ENCODE measurements at regions not wholly inside any gene's neighbourhood (a gene's known extent, or its start where the extent isn't known, plus 50 kb on each side); places are given as distances from the start of the nearest gene placed in this dataset.

DNA sequence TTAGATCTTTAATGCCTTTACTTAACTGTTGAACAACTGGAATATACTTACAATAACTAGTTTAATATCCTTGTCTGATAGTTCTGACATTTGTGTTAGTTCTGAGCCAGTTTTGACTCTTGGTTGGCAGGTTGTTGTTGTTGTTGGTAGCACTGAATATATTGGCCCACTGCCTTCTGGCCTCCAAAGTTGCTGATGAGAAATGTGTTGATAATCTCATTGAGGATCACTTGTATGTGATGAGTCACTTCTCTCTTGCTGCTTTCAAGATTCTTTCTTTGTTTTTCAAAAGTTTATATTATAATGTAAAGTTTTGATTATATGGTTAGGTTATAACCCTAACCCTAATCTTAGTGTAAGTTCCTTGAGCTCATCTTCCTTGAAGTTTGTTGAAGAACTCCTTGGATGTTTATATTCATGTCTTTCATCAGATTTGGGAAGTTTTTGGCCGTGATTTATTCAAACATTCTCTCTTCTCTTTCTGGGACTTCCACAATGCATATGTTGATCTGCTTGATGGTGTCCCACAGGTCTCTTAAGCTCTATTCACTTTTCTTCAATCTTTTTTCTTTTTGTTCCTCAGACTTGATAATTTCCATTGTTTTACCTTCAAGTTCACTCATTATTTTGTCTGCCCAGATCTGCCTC is 149.7 kb downstream of the FGF18 start:
- intact Hi-C loops (cut with micrococcal nuclease; ENCODE audit: unreplicated experiment): no loop called here
- H3K4me1 ChIP-seq (ENCODE audit: insufficient read depth, low read length, poor library complexity, severe bottlenecking): no peaks in the 10 kb centered on the region
- POLR2A ChIA-PET: no interaction called here
- CTCF ChIA-PET (ENCODE audit: unreplicated experiment): no interaction called here
- no peaks in the 10 kb centered on the region for H3K79me2 ChIP-seq (ENCODE audit: insufficient read depth, low read depth, low read length)
- H3K9me2 ChIP-seq (ENCODE audit: insufficient read depth, low read length): no peaks in the 10 kb centered on the region
- no peak overlapping the region for H3K4me2 ChIP-seq (ENCODE audit: low read length)
- no TSS peak for BruUV-seq (replicated peaks)
- no peaks in the 10 kb centered on the region for H3K9me3 ChIP-seq (ENCODE audit: low read length)
- TF ChIP-seq, protein P1, sequence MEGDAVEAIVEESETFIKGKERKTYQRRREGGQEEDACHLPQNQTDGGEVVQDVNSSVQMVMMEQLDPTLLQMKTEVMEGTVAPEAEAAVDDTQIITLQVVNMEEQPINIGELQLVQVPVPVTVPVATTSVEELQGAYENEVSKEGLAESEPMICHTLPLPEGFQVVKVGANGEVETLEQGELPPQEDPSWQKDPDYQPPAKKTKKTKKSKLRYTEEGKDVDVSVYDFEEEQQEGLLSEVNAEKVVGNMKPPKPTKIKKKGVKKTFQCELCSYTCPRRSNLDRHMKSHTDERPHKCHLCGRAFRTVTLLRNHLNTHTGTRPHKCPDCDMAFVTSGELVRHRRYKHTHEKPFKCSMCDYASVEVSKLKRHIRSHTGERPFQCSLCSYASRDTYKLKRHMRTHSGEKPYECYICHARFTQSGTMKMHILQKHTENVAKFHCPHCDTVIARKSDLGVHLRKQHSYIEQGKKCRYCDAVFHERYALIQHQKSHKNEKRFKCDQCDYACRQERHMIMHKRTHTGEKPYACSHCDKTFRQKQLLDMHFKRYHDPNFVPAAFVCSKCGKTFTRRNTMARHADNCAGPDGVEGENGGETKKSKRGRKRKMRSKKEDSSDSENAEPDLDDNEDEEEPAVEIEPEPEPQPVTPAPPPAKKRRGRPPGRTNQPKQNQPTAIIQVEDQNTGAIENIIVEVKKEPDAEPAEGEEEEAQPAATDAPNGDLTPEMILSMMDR (conservative IDR thresholded peaks at IDR 0.05; ENCODE audit: low read length): no peak
- TF ChIP-seq EZH2phosphoT487 (IDR thresholded peaks at IDR 0.05; ENCODE audit: borderline replicate concordance, low read depth, low read length): no peak
- H3K4me3 ChIP-seq (ENCODE audit: low read depth, low read length, poor library complexity, severe bottlenecking): no peak overlapping the region
- no peak overlapping the region for H3K27ac ChIP-seq (ENCODE audit: low read depth, low read length, poor library complexity, severe bottlenecking)
- no peak overlapping the region for H2AFZ ChIP-seq (ENCODE audit: low read length)
- H3K36me3 ChIP-seq (ENCODE audit: insufficient read depth, low read length): no peaks in the 10 kb centered on the region
- H4K20me1 ChIP-seq (ENCODE audit: insufficient read depth, low read length): no peaks in the 10 kb centered on the region
- DNase-seq (ENCODE audit: low spot score): no peak

DNA sequence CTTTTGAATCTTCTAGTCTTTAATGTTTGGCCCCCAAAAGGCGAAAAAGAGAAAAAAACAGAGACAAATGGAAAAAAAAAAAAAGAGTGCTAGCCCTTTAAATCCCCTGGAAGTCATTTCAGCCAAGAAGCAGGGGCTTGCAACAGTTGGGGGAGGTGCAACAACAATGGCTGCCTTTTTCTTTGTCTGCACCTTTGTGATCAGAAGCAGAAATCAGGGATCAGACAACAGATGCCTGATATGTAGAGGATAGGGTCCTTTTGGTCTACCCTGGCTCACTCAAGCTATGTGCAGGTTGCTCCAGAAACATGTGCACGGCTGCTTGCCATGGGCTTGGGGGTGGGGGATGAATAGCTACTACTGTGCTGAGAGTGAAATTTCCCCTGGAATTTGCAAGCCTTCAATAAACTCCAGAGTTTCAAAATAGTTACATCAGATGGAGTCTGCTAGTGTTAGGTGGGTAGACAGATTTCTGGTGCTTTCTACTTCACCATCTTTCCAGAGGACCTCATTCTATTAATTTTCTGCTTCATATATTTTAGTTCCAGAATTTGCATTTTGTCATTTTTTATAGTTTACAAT is 150.9 kb downstream of the FGF18 start:
- no peaks in the 10 kb centered on the region for H3K79me2 ChIP-seq (ENCODE audit: insufficient read depth, low read depth, low read length)
- POLR2A ChIA-PET: no interaction called here
- H3K9me3 ChIP-seq (ENCODE audit: low read length): no peaks in the 10 kb centered on the region
- no peaks in the 10 kb centered on the region for H3K36me3 ChIP-seq (ENCODE audit: insufficient read depth, low read length)
- H3K4me1 ChIP-seq (ENCODE audit: insufficient read depth, low read length, poor library complexity, severe bottlenecking): no peaks in the 10 kb centered on the region
- no peaks in the 10 kb centered on the region for H3K9me2 ChIP-seq (ENCODE audit: insufficient read depth, low read length)
- H4K20me1 ChIP-seq (ENCODE audit: insufficient read depth, low read length): no peaks in the 10 kb centered on the region
- intact Hi-C loops (cut with micrococcal nuclease; ENCODE audit: unreplicated experiment): no loop called here
- H3K4me3 ChIP-seq (ENCODE audit: low read depth, low read length, poor library complexity, severe bottlenecking): no peak overlapping the region
- CTCF ChIA-PET (ENCODE audit: unreplicated experiment): no interaction called here
- DNase-seq (ENCODE audit: low spot score): no peak
- no peak overlapping the region for H2AFZ ChIP-seq (ENCODE audit: low read length)
- no peak overlapping the region for H3K4me2 ChIP-seq (ENCODE audit: low read length)
- H3K27ac ChIP-seq (ENCODE audit: low read depth, low read length, poor library complexity, severe bottlenecking): no peak overlapping the region
- no TSS peak for BruUV-seq (replicated peaks)
- TF ChIP-seq, protein P1 (conservative IDR thresholded peaks at IDR 0.05; ENCODE audit: low read length): no peak
- no peak for TF ChIP-seq EZH2phosphoT487 (IDR thresholded peaks at IDR 0.05; ENCODE audit: borderline replicate concordance, low read depth, low read length)

DNA sequence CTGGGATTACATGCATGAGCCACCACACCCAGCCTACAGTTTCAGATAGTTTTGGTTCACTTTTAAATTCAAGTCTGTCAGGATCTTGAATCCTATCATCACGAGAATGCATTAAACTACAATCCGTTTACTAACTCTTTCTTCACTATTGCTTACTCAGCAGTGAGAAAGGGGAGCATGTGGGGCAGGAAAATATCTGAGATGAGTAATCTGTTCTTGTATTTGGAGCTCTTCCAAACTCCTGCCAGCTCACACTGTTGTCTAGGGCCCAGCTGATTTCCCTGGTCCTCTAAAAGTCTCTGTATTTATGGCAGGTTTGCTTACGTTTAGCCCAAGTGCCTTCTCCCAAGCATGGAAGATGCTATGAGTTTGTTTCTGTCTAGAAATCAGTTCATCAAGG is 152.2 kb downstream of the FGF18 start:
- Histone ChIP-seq H4K20me1 (ENCODE audit: insufficient read depth, low read length) (no peaks in the 10 kb centered on the region), H3K9me2 (ENCODE audit: insufficient read depth, low read length) (no peaks in the 10 kb centered on the region), H2AFZ (ENCODE audit: low read length) (no peak overlapping the region), H3K9me3 (ENCODE audit: low read length) (no peaks in the 10 kb centered on the region), H3K27ac (ENCODE audit: low read depth, low read length, poor library complexity, severe bottlenecking) (no peak overlapping the region), H3K4me2 (ENCODE audit: low read length) (no peak overlapping the region), H3K36me3 (ENCODE audit: insufficient read depth, low read length) (no peaks in the 10 kb centered on the region), H3K4me3 (ENCODE audit: low read depth, low read length, poor library complexity, severe bottlenecking) (no peak overlapping the region), H3K4me1 (ENCODE audit: insufficient read depth, low read length, poor library complexity, severe bottlenecking) (no peaks in the 10 kb centered on the region), H3K79me2 (ENCODE audit: insufficient read depth, low read depth, low read length) (no peaks in the 10 kb centered on the region)
- TF ChIP-seq EZH2phosphoT487 (IDR thresholded peaks at IDR 0.05; ENCODE audit: borderline replicate concordance, low read depth, low read length): no peak
- TF ChIP-seq, protein P1 (conservative IDR thresholded peaks at IDR 0.05; ENCODE audit: low read length): no peak
- ChIA-PET POLR2A (no interaction called here), CTCF (ENCODE audit: unreplicated experiment) (no interaction called here)
- no peak for DNase-seq (ENCODE audit: low spot score)
- intact Hi-C loops (cut with micrococcal nuclease; ENCODE audit: unreplicated experiment): no loop called here
- no TSS peak for BruUV-seq (replicated peaks)

Data from OCI-LY7 (cell line).